HL-60 (cell line): ENCODE measurements at regions not wholly inside any gene's neighbourhood (a gene's known extent, or its start where the extent isn't known, plus 50 kb on each side); places are given as distances from the start of the nearest gene placed in this dataset.

ENCODE experiments used
- CTCF ChIP-seq: IDR thresholded peaks from one replicate; pipeline ENCODE4 v1.5.1; 2011; ENCODE audit warnings: low read length, control low read depth, inconsistent platforms; ENCODE audit not compliant: insufficient read depth
- POLR2AphosphoS5 ChIP-seq: IDR thresholded peaks from 2 replicates; pipeline ENCODE4 v1.6.1; 2012; ENCODE audit warnings: low read depth

GRCh38 chr3:137191133-137191923, 233.5 kb downstream of the IL20RB start:
- no peak for TF ChIP-seq CTCF
- TF ChIP-seq POLR2AphosphoS5: no peak
